ENCODE measurements at regions not wholly inside any gene's neighbourhood (a gene's known extent, or its start where the extent isn't known, plus 50 kb on each side); places are given as distances from the start of the nearest gene placed in this dataset.

DNA sequence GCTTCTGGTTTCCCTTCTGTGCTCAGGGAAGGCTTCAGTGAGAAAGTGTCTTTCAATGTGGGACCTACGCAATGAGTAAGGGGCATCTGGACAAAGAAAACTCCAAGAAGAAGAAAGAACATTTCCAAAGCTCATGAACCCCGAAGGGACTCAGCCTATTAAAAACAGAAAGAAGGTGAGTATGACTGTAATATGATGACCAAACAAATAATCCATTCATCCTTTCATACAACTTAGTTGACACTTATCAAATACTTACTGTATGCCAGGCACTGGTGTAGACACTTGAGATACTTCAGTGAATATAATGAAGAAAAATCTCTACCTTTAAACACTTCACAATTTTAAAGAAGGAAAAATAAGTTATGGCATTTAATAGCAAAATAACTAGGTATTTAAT is 1054.2 kb upstream of the FOXG1 start:
- Histone ChIP-seq H3K27me3 (ENCODE audit: control insufficient read depth, low read length) (no peaks in the 10 kb centered on the region), H3K4me3 (ENCODE audit: low read length) (no peak overlapping the region), H3K9me3 (ENCODE audit: control insufficient read depth, insufficient read depth, low read length) (peaks cover 20% of the 10 kb centered on the region; the same call in 1 of the 2 replicates), H3K36me3 (ENCODE audit: control insufficient read depth, low read length) (no peaks in the 10 kb centered on the region), H3K9me2 (replicated peaks; ENCODE audit: control insufficient read depth, low read length) (no peaks in the 10 kb centered on the region), H3K4me2 (ENCODE audit: low read length) (no peak overlapping the region), H3K27ac (ENCODE audit: low read depth, low read length) (no peak overlapping the region), H4K20me1 (ENCODE audit: control insufficient read depth, insufficient read depth, low read depth, low read length) (no peaks in the 10 kb centered on the region), H3K4me1 (ENCODE audit: control insufficient read depth, low read length) (no peaks in the 10 kb centered on the region), H3F3A (ENCODE audit: control insufficient read depth, insufficient read depth) (no peaks in the 10 kb centered on the region), H3K79me2 (ENCODE audit: control insufficient read depth, low read length) (no peaks in the 10 kb centered on the region)
- TF ChIP-seq, protein P1, sequence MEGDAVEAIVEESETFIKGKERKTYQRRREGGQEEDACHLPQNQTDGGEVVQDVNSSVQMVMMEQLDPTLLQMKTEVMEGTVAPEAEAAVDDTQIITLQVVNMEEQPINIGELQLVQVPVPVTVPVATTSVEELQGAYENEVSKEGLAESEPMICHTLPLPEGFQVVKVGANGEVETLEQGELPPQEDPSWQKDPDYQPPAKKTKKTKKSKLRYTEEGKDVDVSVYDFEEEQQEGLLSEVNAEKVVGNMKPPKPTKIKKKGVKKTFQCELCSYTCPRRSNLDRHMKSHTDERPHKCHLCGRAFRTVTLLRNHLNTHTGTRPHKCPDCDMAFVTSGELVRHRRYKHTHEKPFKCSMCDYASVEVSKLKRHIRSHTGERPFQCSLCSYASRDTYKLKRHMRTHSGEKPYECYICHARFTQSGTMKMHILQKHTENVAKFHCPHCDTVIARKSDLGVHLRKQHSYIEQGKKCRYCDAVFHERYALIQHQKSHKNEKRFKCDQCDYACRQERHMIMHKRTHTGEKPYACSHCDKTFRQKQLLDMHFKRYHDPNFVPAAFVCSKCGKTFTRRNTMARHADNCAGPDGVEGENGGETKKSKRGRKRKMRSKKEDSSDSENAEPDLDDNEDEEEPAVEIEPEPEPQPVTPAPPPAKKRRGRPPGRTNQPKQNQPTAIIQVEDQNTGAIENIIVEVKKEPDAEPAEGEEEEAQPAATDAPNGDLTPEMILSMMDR (IDR thresholded peaks at IDR 0.05; ENCODE audit: low read depth, low read length, poor library complexity, severe bottlenecking) = no peak
- TF ChIP-seq EZH2phosphoT487 (IDR thresholded peaks at IDR 0.05; ENCODE audit: borderline replicate concordance, low read length) = no peak

DNA sequence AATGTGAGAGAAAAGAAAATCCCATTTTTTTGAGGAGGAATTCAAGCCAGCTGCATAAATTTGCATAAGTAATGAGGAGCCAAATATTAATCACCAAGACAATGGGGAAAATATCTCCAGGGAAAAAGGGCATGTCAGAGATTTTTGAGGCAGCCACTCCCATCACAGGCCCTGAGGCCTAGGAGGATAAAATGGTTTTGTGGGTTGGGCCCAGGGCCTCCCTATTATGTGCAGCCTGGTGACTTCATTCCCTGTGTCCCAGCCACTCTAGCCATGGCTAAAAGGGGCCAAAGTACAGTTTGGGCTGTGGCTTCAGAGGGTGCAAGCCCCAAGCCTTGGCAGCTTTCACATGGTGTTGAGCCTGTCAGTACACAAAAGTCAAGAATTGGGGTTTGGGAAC is 1051.0 kb upstream of the FOXG1 start:
- H3K27me3 ChIP-seq (ENCODE audit: control insufficient read depth, low read length) = no peaks in the 10 kb centered on the region
- TF ChIP-seq EZH2phosphoT487 (IDR thresholded peaks at IDR 0.05; ENCODE audit: borderline replicate concordance, low read length) = no peak
- TF ChIP-seq, protein P1 (IDR thresholded peaks at IDR 0.05; ENCODE audit: low read depth, low read length, poor library complexity, severe bottlenecking) = no peak
- no peaks in the 10 kb centered on the region for H3K36me3 ChIP-seq (ENCODE audit: control insufficient read depth, low read length)
- H3K4me2 ChIP-seq (ENCODE audit: low read length) = no peak overlapping the region
- H3K4me3 ChIP-seq (ENCODE audit: low read length) = no peak overlapping the region
- peaks cover 13% of the 10 kb centered on the region; the same call in 1 of the 2 replicates for H3K9me3 ChIP-seq (ENCODE audit: control insufficient read depth, insufficient read depth, low read length)
- no peaks in the 10 kb centered on the region for H4K20me1 ChIP-seq (ENCODE audit: control insufficient read depth, insufficient read depth, low read depth, low read length)
- no peak overlapping the region for H3K27ac ChIP-seq (ENCODE audit: low read depth, low read length)
- H3K79me2 ChIP-seq (ENCODE audit: control insufficient read depth, low read length) = no peaks in the 10 kb centered on the region
- no peaks in the 10 kb centered on the region for H3F3A ChIP-seq (ENCODE audit: control insufficient read depth, insufficient read depth)
- no peaks in the 10 kb centered on the region for H3K9me2 ChIP-seq (replicated peaks; ENCODE audit: control insufficient read depth, low read length)
- no peaks in the 10 kb centered on the region for H3K4me1 ChIP-seq (ENCODE audit: control insufficient read depth, low read length)

DNA sequence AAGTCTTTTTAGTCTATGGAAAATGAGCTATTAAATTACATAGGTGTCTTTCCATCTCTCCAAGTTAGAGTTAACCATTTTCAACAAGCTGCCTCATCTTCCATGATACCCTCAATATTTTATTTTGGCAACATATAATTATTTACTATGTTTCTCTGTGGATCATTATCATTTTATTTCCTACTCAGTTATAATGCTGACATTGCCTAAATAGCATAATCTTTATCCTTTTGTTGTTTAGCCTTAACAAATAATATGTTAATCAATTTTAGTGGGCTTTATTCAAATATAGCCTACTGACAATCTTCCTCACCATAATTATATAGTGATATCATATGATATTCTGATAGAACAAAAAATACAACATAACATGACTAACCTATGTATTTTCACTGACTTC is 1044.8 kb upstream of the FOXG1 start:
- no peaks in the 10 kb centered on the region for H3K9me2 ChIP-seq (replicated peaks; ENCODE audit: control insufficient read depth, low read length)
- H3K36me3 ChIP-seq (ENCODE audit: control insufficient read depth, low read length) = no peaks in the 10 kb centered on the region
- H3K4me2 ChIP-seq (ENCODE audit: low read length) = no peak overlapping the region
- no peaks in the 10 kb centered on the region for H3K4me1 ChIP-seq (ENCODE audit: control insufficient read depth, low read length)
- no peak overlapping the region for H3K27ac ChIP-seq (ENCODE audit: low read depth, low read length)
- H4K20me1 ChIP-seq (ENCODE audit: control insufficient read depth, insufficient read depth, low read depth, low read length) = no peaks in the 10 kb centered on the region
- H3K9me3 ChIP-seq (ENCODE audit: control insufficient read depth, insufficient read depth, low read length) = no peaks in the 10 kb centered on the region; the same call in 1 of the 2 replicates
- H3K79me2 ChIP-seq (ENCODE audit: control insufficient read depth, low read length) = no peaks in the 10 kb centered on the region
- TF ChIP-seq, protein P1 (IDR thresholded peaks at IDR 0.05; ENCODE audit: low read depth, low read length, poor library complexity, severe bottlenecking) = no peak
- no peak for TF ChIP-seq EZH2phosphoT487 (IDR thresholded peaks at IDR 0.05; ENCODE audit: borderline replicate concordance, low read length)
- H3K27me3 ChIP-seq (ENCODE audit: control insufficient read depth, low read length) = no peaks in the 10 kb centered on the region
- H3F3A ChIP-seq (ENCODE audit: control insufficient read depth, insufficient read depth) = no peaks in the 10 kb centered on the region
- no peak overlapping the region for H3K4me3 ChIP-seq (ENCODE audit: low read length)

All from DOHH2 (cell line).